ENCODE measurements at regions not wholly inside any gene's neighbourhood (a gene's known extent, or its start where the extent isn't known, plus 50 kb on each side); places are given as distances from the start of the nearest gene placed in this dataset.
"Not testable (repeated sequence)": the region's sequence is repeated elsewhere in the genome, so short reads cannot be mapped to it uniquely, and the experiment has no call there.

- no peak for DNase-seq
These were observed 51.0 kb downstream of the IARS1 start for GRCh38 chr9:92242260-92243136.

- DNase-seq = no peak
These were observed 56.6 kb downstream of the IARS1 start for GRCh38 chr9:92236915-92237314.

- DNase-seq = no peak
These were observed 57.0 kb downstream of the IARS1 start for GRCh38 chr9:92236465-92236864.

- DNase-seq = no peak
These were observed 59.0 kb downstream of the IARS1 start for GRCh38 chr9:92234514-92234913.

DNA sequence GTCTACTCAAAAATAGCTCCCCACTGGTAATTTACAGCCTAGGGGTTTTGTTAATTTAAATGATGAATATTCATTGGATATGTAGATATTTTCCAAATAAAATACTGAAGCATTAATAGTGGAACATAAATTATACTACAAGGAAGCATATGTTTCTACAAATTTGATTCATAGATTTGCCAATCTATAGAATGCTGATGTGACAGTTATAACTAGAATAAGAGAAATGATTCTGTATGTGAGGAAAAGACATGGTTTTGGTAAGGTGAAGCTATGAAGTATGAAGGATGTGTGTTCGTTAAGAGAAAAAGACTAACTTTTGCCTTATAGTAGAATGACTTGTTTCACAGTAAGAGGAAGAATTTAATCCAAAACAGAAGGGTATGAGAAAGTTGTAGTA lies 61.3 kb downstream of the IARS1 start:
- DNase-seq = no peak

- DNase-seq = no peak
These were observed 64.9 kb downstream of the IARS1 start for GRCh38 chr9:92228628-92229027.

GRCh38 chr9:92224177-92224576 lies 69.3 kb downstream of the IARS1 start:
- DNase-seq = no peak

DNA sequence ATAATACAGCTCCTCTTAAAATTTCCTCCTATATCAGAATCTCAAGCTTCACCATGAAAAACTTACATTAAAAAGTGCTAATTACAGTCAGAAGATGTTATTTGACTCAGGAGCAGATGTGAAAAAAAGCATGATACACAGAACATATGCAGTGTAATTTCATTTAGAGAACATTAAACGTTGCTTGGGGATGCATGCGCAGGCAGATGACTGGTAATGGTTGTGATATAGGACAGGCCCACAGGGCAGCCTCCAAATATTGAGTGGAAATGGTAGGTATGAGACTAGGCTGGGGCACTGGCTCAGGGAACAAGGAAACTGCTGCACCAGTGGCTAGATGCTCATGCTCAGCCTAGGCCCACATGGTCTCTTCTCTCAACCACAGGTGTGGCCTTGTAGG lies 69.7 kb downstream of the IARS1 start:
- DNase-seq = no peak

- DNase-seq = no peak
These were observed 84.6 kb downstream of the IARS1 start for GRCh38 chr9:92208693-92209524.

GRCh38 chr9:92206488-92206887 lies 87.0 kb downstream of the IARS1 start:
- DNase-seq = no peak

DNA sequence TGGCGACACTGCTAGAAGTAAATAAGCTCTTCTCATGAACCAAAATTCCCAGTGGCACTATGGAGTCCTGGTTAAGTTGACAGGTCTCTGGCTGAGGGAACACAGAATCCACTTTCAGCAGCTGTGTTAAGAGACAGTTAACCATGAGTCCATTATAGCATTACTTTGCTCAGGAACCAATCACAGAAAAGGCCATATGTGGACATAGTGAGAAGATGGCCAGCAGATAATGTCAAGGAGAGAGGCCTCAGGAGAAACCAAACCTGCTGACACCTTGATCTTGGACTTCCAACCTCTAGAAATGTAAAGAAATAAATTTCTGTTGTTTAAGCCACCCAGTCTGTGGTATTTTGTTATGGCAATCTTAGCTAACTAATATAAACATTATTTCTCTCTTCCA lies 88.7 kb upstream of the SPTLC1 start:
- not testable (repeated sequence) for DNase-seq

GRCh38 chr9:92198237-92198636 lies 83.0 kb upstream of the SPTLC1 start:
- DNase-seq = not testable (repeated sequence)

DNA sequence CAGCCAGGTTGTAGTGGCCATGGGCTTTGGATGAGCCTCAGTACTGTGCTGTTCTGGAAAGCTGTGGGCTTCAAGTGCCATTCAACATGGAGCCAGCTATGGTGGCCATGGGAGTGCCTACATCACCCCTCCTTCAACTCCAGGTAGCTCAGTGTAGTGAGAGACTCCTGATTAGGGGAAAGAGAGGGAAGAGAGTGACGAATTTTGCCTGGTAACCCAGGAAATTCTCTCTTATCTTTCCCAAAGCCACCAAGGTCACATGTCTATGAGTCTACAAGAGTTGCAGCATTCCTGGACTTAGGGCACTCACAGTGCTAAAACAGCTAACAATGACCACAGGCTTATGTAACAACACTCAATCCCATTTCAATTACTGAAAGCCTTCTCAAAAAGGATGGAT lies 81.7 kb upstream of the SPTLC1 start:
- no peak for DNase-seq

DNA sequence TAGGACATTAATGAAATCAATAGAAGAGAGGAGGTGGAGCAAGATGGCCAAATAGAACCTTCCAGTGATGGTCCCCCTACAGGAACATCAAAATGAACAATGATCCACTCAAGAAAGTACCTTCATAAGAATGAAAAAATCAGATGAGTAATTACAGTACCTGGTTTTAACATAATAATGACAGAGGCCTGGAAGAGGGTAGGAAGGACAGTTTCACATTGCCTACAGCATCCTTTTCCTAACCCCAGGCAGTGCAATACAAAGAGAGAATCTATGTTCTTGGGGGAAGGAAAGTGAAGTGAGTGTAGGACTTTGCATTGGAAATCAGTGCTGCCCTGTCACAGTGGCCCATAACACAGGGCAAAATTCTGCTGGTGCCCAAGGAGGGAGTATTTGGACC lies 81.2 kb upstream of the SPTLC1 start:
- DNase-seq = no peak

DNA sequence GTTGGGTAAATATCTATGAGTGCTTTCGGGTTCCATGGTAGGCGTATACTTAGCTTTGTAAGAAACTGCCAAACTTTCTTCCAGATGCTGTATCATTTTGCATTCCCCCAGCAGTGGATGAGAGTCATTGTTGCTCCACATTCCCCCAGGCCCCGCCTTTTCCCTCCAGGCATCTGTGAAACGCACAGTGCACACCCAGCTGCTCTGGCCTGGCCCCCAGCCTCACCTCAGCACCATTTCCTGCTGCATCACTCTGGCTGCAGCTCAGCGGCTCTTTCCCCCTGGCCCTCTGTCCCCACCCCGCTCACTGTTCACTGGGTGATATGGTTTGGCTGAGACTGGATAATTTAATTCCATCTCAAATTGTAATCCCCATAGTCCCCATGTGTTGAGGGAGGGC lies 76.6 kb upstream of the SPTLC1 start:
- no peak for DNase-seq

DNA sequence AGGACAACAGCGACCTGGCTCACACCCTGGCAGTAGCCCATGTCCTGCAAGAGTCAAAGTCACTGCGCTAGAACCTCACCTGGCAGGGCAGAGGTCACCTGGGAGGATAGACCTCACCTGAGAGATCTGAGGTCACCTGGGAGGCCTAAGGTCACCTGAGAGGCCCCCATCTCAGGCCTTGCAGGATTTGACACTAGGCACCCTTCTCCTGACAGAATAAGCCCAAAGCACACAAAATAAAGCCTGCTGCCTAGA lies 75.2 kb upstream of the SPTLC1 start:
- DNase-seq = no peak

DNA sequence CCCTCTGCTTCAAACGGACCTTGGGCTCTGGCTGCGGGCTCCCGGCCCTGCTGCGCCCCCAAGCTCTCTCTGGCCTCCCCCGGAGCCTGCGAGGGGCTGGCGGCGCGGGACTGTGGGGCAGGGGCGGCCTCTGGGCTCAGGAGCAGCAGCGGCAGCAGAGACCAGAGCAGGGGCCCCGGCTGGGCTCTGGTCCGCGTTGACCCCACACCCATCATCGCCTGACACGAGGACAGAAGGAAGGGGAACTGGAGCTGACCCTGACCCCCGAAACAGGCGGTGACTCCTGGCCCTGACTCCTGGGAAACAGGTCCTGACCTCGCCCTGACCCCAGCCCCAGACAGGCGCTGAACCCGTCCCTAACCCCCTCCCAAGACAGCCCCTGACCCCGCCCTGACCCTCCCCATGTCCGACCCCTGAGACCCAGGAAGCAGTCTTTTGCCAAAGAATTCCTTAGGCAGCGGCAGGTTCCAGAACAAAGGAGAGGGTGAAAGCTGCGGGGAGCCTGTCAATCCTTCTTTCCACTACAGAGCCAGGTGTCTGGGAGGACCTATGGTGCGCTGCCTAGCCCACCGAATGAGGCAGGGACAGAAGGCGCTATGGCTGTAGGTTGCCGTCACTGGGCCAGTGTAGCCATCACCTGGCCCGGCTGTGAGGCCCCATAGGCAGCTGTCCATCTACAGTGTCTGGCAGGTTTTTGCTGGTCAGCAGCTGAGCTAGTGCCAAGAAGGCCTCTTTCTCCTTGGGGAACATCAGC lies 74.7 kb upstream of the SPTLC1 start:
- no peak for DNase-seq

DNA sequence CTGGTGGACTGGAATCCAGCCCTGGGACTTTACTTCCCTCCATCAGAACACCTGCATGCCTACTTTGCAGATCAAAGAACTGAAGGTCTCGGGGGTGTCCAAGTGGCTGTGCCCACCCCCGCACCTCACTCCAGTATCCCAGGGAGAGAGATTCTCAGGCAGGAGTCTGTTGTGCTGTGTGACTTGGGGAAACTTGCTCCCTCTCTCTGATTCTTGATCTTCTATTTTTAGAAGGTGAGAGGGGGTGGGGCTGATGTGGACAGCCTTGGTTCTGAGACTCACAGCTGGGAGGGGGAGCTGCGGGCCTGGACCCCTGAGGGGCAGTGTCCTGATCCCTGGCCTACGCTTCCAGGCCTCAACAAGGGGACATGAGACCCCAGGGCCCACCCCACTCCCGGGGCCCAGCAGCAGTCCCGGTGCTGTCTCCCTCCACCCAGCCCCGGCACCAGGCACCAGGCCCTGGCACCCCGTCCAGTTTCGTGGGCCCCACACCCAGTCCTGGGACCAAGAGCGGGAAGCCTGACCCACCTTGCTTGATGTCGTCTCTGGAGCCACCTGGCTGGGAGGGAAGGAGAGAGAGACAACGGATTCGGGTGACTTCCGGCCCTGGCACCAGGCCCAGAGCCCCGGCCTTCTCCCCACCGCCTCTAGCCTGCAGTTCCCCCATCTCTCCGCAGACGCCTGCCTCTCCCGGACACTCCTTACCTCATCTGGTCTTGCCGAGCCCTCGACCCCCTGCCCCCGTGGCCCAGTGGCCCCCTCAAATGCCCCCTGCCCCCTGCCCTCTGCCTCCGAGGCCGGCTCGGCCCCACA lies 74.0 kb upstream of the SPTLC1 start:
- DNase-seq = no peak

GRCh38 chr9:92187989-92188714 lies 72.9 kb upstream of the SPTLC1 start:
- DNase-seq = no peak

DNA sequence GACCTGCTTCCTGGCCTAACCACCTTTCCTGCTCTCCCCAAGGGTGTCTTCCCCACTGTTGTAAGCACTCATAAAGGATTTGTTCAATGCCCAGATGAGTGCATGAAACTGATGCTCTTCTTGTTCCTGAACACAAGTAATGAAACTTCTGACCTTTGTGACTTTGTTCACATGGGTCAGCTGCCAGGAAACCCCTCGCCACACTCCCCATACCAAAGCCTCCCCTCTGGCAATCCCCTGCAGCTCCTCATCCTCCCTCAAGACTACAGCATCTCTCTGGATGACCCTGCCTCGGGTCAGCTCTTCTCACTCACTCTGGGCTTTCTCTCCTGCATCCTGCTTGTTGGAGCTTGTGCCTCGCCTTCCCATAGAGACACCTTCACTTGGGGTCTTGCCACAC lies 72.2 kb upstream of the SPTLC1 start:
- DNase-seq = no peak

GRCh38 chr9:92186631-92187030 lies 71.4 kb upstream of the SPTLC1 start:
- DNase-seq = no peak

DNA sequence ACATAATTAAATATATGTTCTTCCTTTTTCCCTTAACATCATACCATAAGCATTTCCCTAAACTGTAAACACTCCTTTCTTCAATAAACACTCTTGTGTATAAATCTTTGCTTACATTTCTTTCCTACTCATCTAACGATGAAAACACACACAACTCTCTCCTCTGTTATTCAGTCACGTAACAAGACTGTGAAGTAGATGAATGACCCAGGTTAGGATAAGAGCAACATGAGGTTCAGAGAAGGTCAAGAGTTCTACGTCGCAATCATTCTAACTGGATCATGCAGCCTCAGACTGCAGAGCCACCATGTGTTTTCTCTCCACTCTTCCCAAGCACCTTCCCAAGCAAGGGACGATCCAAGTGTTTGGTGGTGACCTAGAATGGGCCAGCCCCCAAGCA lies 70.5 kb upstream of the SPTLC1 start:
- no peak for DNase-seq

All from NCI-H1105 treated with DMSO at 0.1 percent for 48 hours (cell line).